Caco-2 (cell line): ENCODE measurements at regions not wholly inside any gene's neighbourhood (a gene's known extent, or its start where the extent isn't known, plus 50 kb on each side); places are given as distances from the start of the nearest gene placed in this dataset.

ENCODE experiments used
- BruUV-seq: library from RNA; stranded (reverse); fragments of 400-500 nt; replicated peaks from 2 replicates; lab custom pipeline; 2021; lab: Mats Ljungman, UMichigan
- CTCF ChIA-PET: fragments of 300-600 bp; sonication (Branson Sonifier 250); formaldehyde crosslinking; loops from one replicate; lab custom pipeline; 2022; ENCODE audit warnings: antibody characterized with exemption; lab: Charles Lee
- POLR2A ChIA-PET: fragments of 300-600 bp; sonication (Branson Sonifier 250); formaldehyde crosslinking; loops from one replicate; lab custom pipeline; 2022; ENCODE audit warnings: antibody characterized with exemption; lab: Charles Lee
- DNase-seq, 2 experiments: peaks; one replicate each; pipeline versions ENCODE4 v3.0.0 to v3.0.0-alpha.2; 2020 to 2022
- H3K27me3 ChIP-seq: replicated peaks from 2 replicates; pipeline ENCODE4 v1.6.0; 2011; ENCODE audit warnings: low read length; ENCODE audit not compliant: control insufficient read depth, insufficient read depth
- H3K36me3 ChIP-seq: 2 replicates; pipeline ENCODE4 v1.5.1; 2011; ENCODE audit warnings: low read length; ENCODE audit not compliant: control insufficient read depth, insufficient read depth
- H3K4me1 ChIP-seq: fragments of 250-450 bp; sonication (Bioruptor Pico); 2 replicates; pipeline ENCODE4 v1.5.1; 2020; ENCODE audit warnings: mild to moderate bottlenecking
- H3K4me3 ChIP-seq: 2 replicates; pipeline ENCODE4 v1.5.1; 2011; ENCODE audit warnings: low read depth, mild to moderate bottlenecking, control low read depth, low read length
- H3K9me3 ChIP-seq: fragments of 250-450 bp; sonication (Bioruptor Pico); 2 replicates; pipeline ENCODE4 v1.5.1; 2020; ENCODE audit warnings: mild to moderate bottlenecking, moderate library complexity
- H3K27ac Mint-ChIP-seq: one replicate; pipeline ENCODE4 v1.8.0; 2022; ENCODE audit warnings: mixed read lengths; ENCODE audit not compliant: unreplicated experiment
- H3K27me3 Mint-ChIP-seq: one replicate; pipeline ENCODE4 v1.8.0; 2022; ENCODE audit warnings: mixed read lengths; ENCODE audit not compliant: insufficient read depth, unreplicated experiment
- H3K36me3 Mint-ChIP-seq: one replicate; pipeline ENCODE4 v1.8.0; 2022; ENCODE audit warnings: mild to moderate bottlenecking, mixed read lengths; ENCODE audit not compliant: insufficient read depth, unreplicated experiment
- H3K4me1 Mint-ChIP-seq: one replicate; pipeline ENCODE4 v1.8.0; 2022; ENCODE audit warnings: low read depth, mixed read lengths; ENCODE audit not compliant: unreplicated experiment
- H3K4me3 Mint-ChIP-seq: one replicate; pipeline ENCODE4 v1.8.0; 2022; ENCODE audit warnings: mild to moderate bottlenecking, moderate library complexity, mixed read lengths; ENCODE audit not compliant: unreplicated experiment
- H3K9me3 Mint-ChIP-seq: one replicate; pipeline ENCODE4 v1.8.0; 2022; ENCODE audit warnings: mixed read lengths; ENCODE audit not compliant: unreplicated experiment
- CTCF ChIP-seq, 2 experiments: fragments of 200-600 bp in 1 of 2; IDR thresholded peaks; 1 replicate in 1 of 2; 2 replicates in 1 of 2; pipeline versions ENCODE4 v1.5.1 to v1.8.0; 2011 to 2022; ENCODE audit warnings: antibody characterized with exemption in 1 of 2, control low read depth in 1 of 2, inconsistent platforms in 1 of 2, low read depth in 1 of 2, low read length in 1 of 2, mild to moderate bottlenecking in 1 of 2, moderate library complexity in 1 of 2; ENCODE audit not compliant: insufficient read depth in 1 of 2, severe bottlenecking in 1 of 2, unreplicated experiment in 1 of 2
- intact Hi-C: fragments of 100-400 bp; cut with micrococcal nuclease; formaldehyde crosslinking; loops from one replicate; pipeline ENCODE4 v1.10.0; 2022; ENCODE audit not compliant: unreplicated experiment

GRCh38 chr6:150725795-150726194 is 126.1 kb downstream of the PLEKHG1 start:
- peaks cover 15% of the 10 kb centered on the region for H3K36me3 Mint-ChIP-seq
- peaks cover 21% of the 10 kb centered on the region for H3K4me1 Mint-ChIP-seq
- H3K9me3 Mint-ChIP-seq = no peaks in the 10 kb centered on the region
- Histone ChIP-seq H3K4me3 (no peak overlapping the region), H3K9me3 (no peaks in the 10 kb centered on the region), H3K36me3 (no peaks in the 10 kb centered on the region), H3K4me1 (peaks cover 8% of the 10 kb centered on the region), H3K27me3 (no peaks in the 10 kb centered on the region)
- H3K27ac Mint-ChIP-seq = no peak overlapping the region
- no peak for TF ChIP-seq CTCF (IDR thresholded peaks at IDR 0.05; ENCODE audit: insufficient read depth in 1 of 2, low read depth in 1 of 2, low read length in 1 of 2, severe bottlenecking in 1 of 2, unreplicated experiment in 1 of 2)
- no peak for DNase-seq
- intact Hi-C loops = no loop called here
- CTCF ChIA-PET = no interaction called here
- POLR2A ChIA-PET = no interaction called here
- no peaks in the 10 kb centered on the region for H3K27me3 Mint-ChIP-seq
- H3K4me3 Mint-ChIP-seq = no peak overlapping the region
- BruUV-seq = no TSS peak

GRCh38 chr6:150729188-150729748 is 129.6 kb downstream of the PLEKHG1 start:
- H3K36me3 ChIP-seq = no peaks in the 10 kb centered on the region
- H3K9me3 ChIP-seq = no peaks in the 10 kb centered on the region
- TF ChIP-seq CTCF (IDR thresholded peaks at IDR 0.05; ENCODE audit: insufficient read depth in 1 of 2, low read depth in 1 of 2, low read length in 1 of 2, severe bottlenecking in 1 of 2, unreplicated experiment in 1 of 2) = no peak
- DNase-seq = no peak
- intact Hi-C loops = no loop called here
- Mint-ChIP-seq H3K4me3 (no peak overlapping the region), H3K36me3 (peaks cover 8% of the 10 kb centered on the region), H3K27ac (no peak overlapping the region), H3K4me1 (peaks cover 6% of the 10 kb centered on the region), H3K27me3 (no peaks in the 10 kb centered on the region), H3K9me3 (no peaks in the 10 kb centered on the region)
- H3K4me1 ChIP-seq = no peaks in the 10 kb centered on the region
- ChIA-PET CTCF (no interaction called here), POLR2A (no interaction called here)
- no peak overlapping the region for H3K4me3 ChIP-seq
- no TSS peak for BruUV-seq
- H3K27me3 ChIP-seq = no peaks in the 10 kb centered on the region

- intact Hi-C loops = no loop called here
- H3K27ac Mint-ChIP-seq = no peak overlapping the region
- no peaks in the 10 kb centered on the region for H3K27me3 Mint-ChIP-seq
- H3K36me3 Mint-ChIP-seq = peaks cover 20% of the 10 kb centered on the region
- BruUV-seq = no TSS peak
- H3K4me1 ChIP-seq = no peaks in the 10 kb centered on the region
- TF ChIP-seq CTCF (IDR thresholded peaks at IDR 0.05; ENCODE audit: insufficient read depth in 1 of 2, low read depth in 1 of 2, low read length in 1 of 2, severe bottlenecking in 1 of 2, unreplicated experiment in 1 of 2) = no peak
- ChIA-PET POLR2A (no interaction called here), CTCF (no interaction called here)
- no peaks in the 10 kb centered on the region for H3K36me3 ChIP-seq
- H3K4me3 ChIP-seq = no peak overlapping the region
- no peak for DNase-seq
- H3K9me3 ChIP-seq = no peaks in the 10 kb centered on the region
- no peaks in the 10 kb centered on the region for H3K4me1 Mint-ChIP-seq
- no peaks in the 10 kb centered on the region for H3K27me3 ChIP-seq
- no peaks in the 10 kb centered on the region for H3K9me3 Mint-ChIP-seq
- H3K4me3 Mint-ChIP-seq = no peak overlapping the region
These were observed 131.2 kb downstream of the PLEKHG1 start for GRCh38 chr6:150730801-150731457.
